DND-41 (cell line): ENCODE measurements at regions not wholly inside any gene's neighbourhood (a gene's known extent, or its start where the extent isn't known, plus 50 kb on each side); places are given as distances from the start of the nearest gene placed in this dataset.

Source experiments
- ATAC-seq: fragments of 200-7000 bp; cut with Tn5 transposase; 3 replicates; pipeline ENCODE4 v1.9.1; 2021; ENCODE audit warnings: low read depth; ENCODE audit not compliant: insufficient read depth
- DNase-seq: peaks from one replicate; pipeline ENCODE4 v3.0.0-alpha.2; 2020
- H2AFZ ChIP-seq: 2 replicates; pipeline ENCODE4 v1.6.0; 2012; ENCODE audit warnings: low read depth, low read length
- H3K27ac ChIP-seq: 2 replicates; pipeline ENCODE4 v1.5.1; 2012; ENCODE audit warnings: low read length, inconsistent platforms
- H3K27me3 ChIP-seq: fragments of 200-600 bp; sonication (generic); 2 replicates; pipeline ENCODE4 v1.6.0; 2012; ENCODE audit warnings: low read length, mild to moderate bottlenecking, inconsistent platforms; ENCODE audit not compliant: insufficient read depth, poor library complexity
- H3K36me3 ChIP-seq: 2 replicates; pipeline ENCODE4 v1.5.1; 2012; ENCODE audit warnings: low read length, inconsistent platforms; ENCODE audit not compliant: insufficient read depth
- H3K4me1 ChIP-seq: 2 replicates; pipeline ENCODE4 v1.5.1; 2012; ENCODE audit warnings: mild to moderate bottlenecking, low read length; ENCODE audit not compliant: insufficient read depth
- H3K4me2 ChIP-seq: 2 replicates; pipeline ENCODE4 v1.6.0; 2012; ENCODE audit warnings: mild to moderate bottlenecking, moderate library complexity, low read length, inconsistent platforms; ENCODE audit not compliant: insufficient read depth
- H3K4me3 ChIP-seq, 2 experiments: fragments of 200-600 bp in 1 of 2; shearing (Covaris generic) in 1 of 2; 2 replicates each; pipeline ENCODE4 v1.5.1; 2012 to 2016; ENCODE audit warnings: inconsistent platforms in 2 of 2, low read length in 2 of 2, mild to moderate bottlenecking in 2 of 2, low read depth in 1 of 2, moderate library complexity in 1 of 2
- H3K79me2 ChIP-seq: 2 replicates; pipeline ENCODE4 v1.6.0; 2012; ENCODE audit warnings: low read length, inconsistent platforms; ENCODE audit not compliant: insufficient read depth
- H3K9ac ChIP-seq: 2 replicates; pipeline ENCODE4 v1.6.0; 2012; ENCODE audit warnings: low read depth, mild to moderate bottlenecking, inconsistent platforms, low read length, moderate library complexity
- H3K9me3 ChIP-seq: 2 replicates; pipeline ENCODE4 v1.5.1; 2012; ENCODE audit warnings: low read length, moderate library complexity, mild to moderate bottlenecking, inconsistent platforms; ENCODE audit not compliant: insufficient read depth, severe bottlenecking
- H4K20me1 ChIP-seq: 2 replicates; pipeline ENCODE4 v1.6.0; 2012; ENCODE audit warnings: low read length; ENCODE audit not compliant: insufficient read depth
- CTCF ChIP-seq: IDR thresholded peaks from 2 replicates; pipeline ENCODE4 v1.5.1; 2012; ENCODE audit warnings: borderline replicate concordance, low read length, moderate library complexity, mild to moderate bottlenecking; ENCODE audit not compliant: poor library complexity, severe bottlenecking; ENCODE audit errors: extremely low read depth
- EZH2 ChIP-seq: IDR thresholded peaks from 3 replicates; pipeline ENCODE4 v1.6.1; 2012; ENCODE audit warnings: borderline replicate concordance, low read depth, mild to moderate bottlenecking, moderate library complexity, low read length, inconsistent platforms; ENCODE audit not compliant: severe bottlenecking

GRCh38 chrX:5415738-5416137 is 812.9 kb downstream of the NLGN4X start:
- H3K79me2 ChIP-seq, result no peaks in the 10 kb centered on the region
- ATAC-seq, result no peak
- H4K20me1 ChIP-seq, result no peaks in the 10 kb centered on the region
- no peaks in the 10 kb centered on the region for H3K27me3 ChIP-seq
- no peak overlapping the region for H3K4me2 ChIP-seq
- no peak overlapping the region for H2AFZ ChIP-seq
- H3K4me1 ChIP-seq, result no peaks in the 10 kb centered on the region
- no peak for DNase-seq
- no peaks in the 10 kb centered on the region for H3K36me3 ChIP-seq
- no peaks in the 10 kb centered on the region for H3K9me3 ChIP-seq
- no peak overlapping the region for H3K27ac ChIP-seq
- H3K9ac ChIP-seq, result no peak overlapping the region
- TF ChIP-seq CTCF (no peak), EZH2 (no peak)
- H3K4me3 ChIP-seq, result no peak overlapping the region

- TF ChIP-seq EZH2, result no peak
- no peak for TF ChIP-seq CTCF
- no peaks in the 10 kb centered on the region for H3K9me3 ChIP-seq
- no peaks in the 10 kb centered on the region for H3K27me3 ChIP-seq
- H4K20me1 ChIP-seq, result no peaks in the 10 kb centered on the region
- H3K9ac ChIP-seq, result no peak overlapping the region
- no peaks in the 10 kb centered on the region for H3K36me3 ChIP-seq
- no peak overlapping the region for H3K4me2 ChIP-seq
- ATAC-seq (no peak), DNase-seq (no peak)
- H2AFZ ChIP-seq, result no peak overlapping the region
- H3K4me1 ChIP-seq, result no peaks in the 10 kb centered on the region
- no peak overlapping the region for H3K4me3 ChIP-seq
- no peak overlapping the region for H3K27ac ChIP-seq
- no peaks in the 10 kb centered on the region for H3K79me2 ChIP-seq
These were observed 819.6 kb downstream of the NLGN4X start for GRCh38 chrX:5409106-5409505.

- H3K79me2 ChIP-seq, result no peaks in the 10 kb centered on the region
- no peaks in the 10 kb centered on the region for H3K27me3 ChIP-seq
- no peaks in the 10 kb centered on the region for H4K20me1 ChIP-seq
- no peak overlapping the region for H3K9ac ChIP-seq
- no peaks in the 10 kb centered on the region for H3K9me3 ChIP-seq
- H3K36me3 ChIP-seq, result no peaks in the 10 kb centered on the region
- no peak for ATAC-seq
- DNase-seq, result no peak
- TF ChIP-seq CTCF (no peak), EZH2 (no peak)
- no peak overlapping the region for H3K4me2 ChIP-seq
- H2AFZ ChIP-seq, result no peak overlapping the region
- H3K4me3 ChIP-seq, result no peak overlapping the region
- H3K4me1 ChIP-seq, result no peaks in the 10 kb centered on the region
- H3K27ac ChIP-seq, result no peak overlapping the region
These were observed 826.2 kb downstream of the NLGN4X start for GRCh38 chrX:5402461-5402860.

- Histone ChIP-seq H3K27me3 (no peaks in the 10 kb centered on the region), H3K4me3 (no peak overlapping the region), H3K9ac (no peak overlapping the region), H3K4me2 (no peak overlapping the region), H3K27ac (no peak overlapping the region), H3K79me2 (no peaks in the 10 kb centered on the region), H3K9me3 (no peaks in the 10 kb centered on the region), H3K36me3 (no peaks in the 10 kb centered on the region), H4K20me1 (no peaks in the 10 kb centered on the region), H3K4me1 (no peaks in the 10 kb centered on the region), H2AFZ (no peak overlapping the region)
- DNase-seq (no peak), ATAC-seq (no peak)
- TF ChIP-seq EZH2 (no peak), CTCF (no peak)
These were observed 829.3 kb downstream of the NLGN4X start for GRCh38 chrX:5399403-5399802.
